ENCODE measurements at regions not wholly inside any gene's neighbourhood (a gene's known extent, or its start where the extent isn't known, plus 50 kb on each side); places are given as distances from the start of the nearest gene placed in this dataset.

DNA sequence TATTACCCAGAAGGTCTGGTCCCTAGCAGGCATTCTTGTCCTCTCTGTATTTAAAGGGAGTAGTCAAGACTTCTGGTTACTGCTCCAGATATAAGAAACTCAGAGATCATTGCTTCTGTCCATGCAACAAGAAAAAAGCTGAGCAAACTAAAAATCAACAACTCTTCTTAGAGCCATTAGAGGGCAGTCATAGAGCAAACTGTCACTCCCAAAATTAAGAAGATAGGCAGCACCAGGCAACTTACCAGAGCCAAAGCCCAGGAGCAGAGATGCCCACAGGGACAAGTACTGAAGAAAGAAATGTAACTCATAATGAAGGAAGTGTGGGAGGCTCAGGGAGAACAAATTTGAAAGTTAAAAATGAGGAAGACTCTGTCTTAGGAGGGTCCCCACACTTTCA is 472.9 kb upstream of the COBL start:
- H4K8ac ChIP-seq (ENCODE audit: low read length): no peak overlapping the region
- no peak overlapping the region for H2AFZ ChIP-seq (ENCODE audit: low read depth, low read length)
- H3K4me1 ChIP-seq (ENCODE audit: control insufficient read depth, insufficient read depth, low read depth, low read length): no peaks in the 10 kb centered on the region
- H3K23ac ChIP-seq (ENCODE audit: low read length in 2 of 2): no peak overlapping the region
- H3K4me3 ChIP-seq (ENCODE audit: insufficient read depth in 1 of 2, low read depth in 1 of 2, low read length in 2 of 2): no peak overlapping the region
- no peaks in the 10 kb centered on the region for H3K27me3 ChIP-seq (ENCODE audit: control insufficient read depth in 1 of 2, insufficient read depth in 1 of 2, low read length in 2 of 2)
- no peak overlapping the region for H2BK15ac ChIP-seq (ENCODE audit: low read depth, poor library complexity, severe bottlenecking)
- no peak overlapping the region for H3K18ac ChIP-seq (ENCODE audit: low read depth in 1 of 2, low read length in 2 of 2)
- no peak overlapping the region for H3K4me2 ChIP-seq (ENCODE audit: low read length, poor library complexity, severe bottlenecking)
- DNase-seq: no peak
- H3K9ac ChIP-seq (ENCODE audit: low read length): no peak overlapping the region
- H3K79me1 ChIP-seq (replicated peaks; ENCODE audit: low read length, poor library complexity, severe bottlenecking): no peaks in the 10 kb centered on the region
- H2BK120ac ChIP-seq (ENCODE audit: low read depth, low read length): no peak overlapping the region
- H3K14ac ChIP-seq (ENCODE audit: low read length in 2 of 2): no peak overlapping the region
- no peak overlapping the region for H4K91ac ChIP-seq (ENCODE audit: low read length)
- H2AK5ac ChIP-seq (ENCODE audit: low read length, severe bottlenecking): no peak overlapping the region
- H2BK5ac ChIP-seq (ENCODE audit: low read depth, low read length, poor library complexity, severe bottlenecking): no peak overlapping the region
- H3K27ac ChIP-seq (ENCODE audit: low read length, poor library complexity, severe bottlenecking): no peak overlapping the region
- H2BK12ac ChIP-seq (ENCODE audit: low read length in 2 of 2): no peak overlapping the region
- H3K36me3 ChIP-seq (ENCODE audit: control insufficient read depth in 1 of 2, insufficient read depth in 2 of 2, low read depth in 1 of 2, low read length in 2 of 2): no peaks in the 10 kb centered on the region
- H3K9me3 ChIP-seq (ENCODE audit: control insufficient read depth, low read length): no peaks in the 10 kb centered on the region
- no peak overlapping the region for H3K4ac ChIP-seq (ENCODE audit: low read depth in 1 of 2, low read length in 2 of 2)

DNA sequence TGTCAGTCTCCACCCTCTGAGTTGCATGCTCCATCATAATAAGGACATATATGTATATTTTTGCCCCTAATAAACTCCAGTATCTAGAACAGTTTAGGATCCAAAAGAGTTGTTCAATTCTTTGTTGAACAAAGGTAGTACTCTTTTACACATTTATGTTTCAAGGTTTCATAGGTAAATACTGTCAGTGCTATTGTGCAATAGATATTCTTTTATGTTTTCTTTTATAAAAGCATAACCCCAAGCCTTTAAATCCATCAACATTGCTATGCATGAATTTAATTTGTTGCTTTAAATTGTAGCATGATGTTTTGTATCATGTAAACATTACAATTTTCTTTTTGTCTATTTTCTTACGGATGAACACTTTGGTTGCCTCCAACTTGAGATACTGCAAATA is 469.7 kb upstream of the COBL start:
- Histone ChIP-seq H2BK15ac (ENCODE audit: low read depth, poor library complexity, severe bottlenecking) (no peak overlapping the region), H4K91ac (ENCODE audit: low read length) (no peak overlapping the region), H3K36me3 (ENCODE audit: control insufficient read depth in 1 of 2, insufficient read depth in 2 of 2, low read depth in 1 of 2, low read length in 2 of 2) (no peaks in the 10 kb centered on the region), H3K9ac (ENCODE audit: low read length) (no peak overlapping the region), H2AFZ (ENCODE audit: low read depth, low read length) (no peak overlapping the region), H3K27ac (ENCODE audit: low read length, poor library complexity, severe bottlenecking) (no peak overlapping the region), H3K27me3 (ENCODE audit: control insufficient read depth in 1 of 2, insufficient read depth in 1 of 2, low read length in 2 of 2) (no peaks in the 10 kb centered on the region), H3K23ac (ENCODE audit: low read length in 2 of 2) (no peak overlapping the region), H2BK12ac (ENCODE audit: low read length in 2 of 2) (no peak overlapping the region), H3K79me1 (replicated peaks; ENCODE audit: low read length, poor library complexity, severe bottlenecking) (no peaks in the 10 kb centered on the region), H3K4me2 (ENCODE audit: low read length, poor library complexity, severe bottlenecking) (no peak overlapping the region), H3K4me1 (ENCODE audit: control insufficient read depth, insufficient read depth, low read depth, low read length) (no peaks in the 10 kb centered on the region), H3K14ac (ENCODE audit: low read length in 2 of 2) (no peak overlapping the region), H3K9me3 (ENCODE audit: control insufficient read depth, low read length) (no peaks in the 10 kb centered on the region), H2AK5ac (ENCODE audit: low read length, severe bottlenecking) (no peak overlapping the region), H2BK5ac (ENCODE audit: low read depth, low read length, poor library complexity, severe bottlenecking) (no peak overlapping the region), H3K4me3 (ENCODE audit: insufficient read depth in 1 of 2, low read depth in 1 of 2, low read length in 2 of 2) (no peak overlapping the region), H3K18ac (ENCODE audit: low read depth in 1 of 2, low read length in 2 of 2) (no peak overlapping the region), H4K8ac (ENCODE audit: low read length) (no peak overlapping the region), H2BK120ac (ENCODE audit: low read depth, low read length) (no peak overlapping the region), H3K4ac (ENCODE audit: low read depth in 1 of 2, low read length in 2 of 2) (no peak overlapping the region)
- WGBS: no CpG with 5 or more reads among the region's 1 CpG
- no peak for DNase-seq

DNA sequence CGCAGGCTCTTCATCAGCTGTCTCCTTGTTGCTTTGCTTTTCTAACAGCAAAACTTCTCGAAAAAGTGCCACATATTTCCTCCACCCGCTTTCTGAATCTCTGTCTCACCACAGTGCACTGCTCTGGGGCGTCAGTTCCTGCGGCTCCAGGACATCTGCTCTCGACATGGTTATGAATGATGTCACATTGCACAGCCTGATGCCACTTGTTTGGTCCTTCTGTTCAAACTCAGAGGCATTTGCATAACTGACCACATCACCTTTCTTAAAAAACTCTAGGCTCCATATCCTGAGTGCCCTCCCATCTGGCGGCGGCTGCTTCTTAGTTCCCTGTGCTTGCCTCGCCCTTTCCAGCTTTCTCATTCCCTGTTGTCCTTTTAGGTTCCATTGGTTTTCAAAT is 469.3 kb upstream of the COBL start:
- Histone ChIP-seq H2BK120ac (ENCODE audit: low read depth, low read length) (no peak overlapping the region), H3K36me3 (ENCODE audit: control insufficient read depth in 1 of 2, insufficient read depth in 2 of 2, low read depth in 1 of 2, low read length in 2 of 2) (no peaks in the 10 kb centered on the region), H3K4me3 (ENCODE audit: insufficient read depth in 1 of 2, low read depth in 1 of 2, low read length in 2 of 2) (no peak overlapping the region), H3K9me3 (ENCODE audit: control insufficient read depth, low read length) (no peaks in the 10 kb centered on the region), H3K14ac (ENCODE audit: low read length in 2 of 2) (no peak overlapping the region), H3K27me3 (ENCODE audit: control insufficient read depth in 1 of 2, insufficient read depth in 1 of 2, low read length in 2 of 2) (no peaks in the 10 kb centered on the region), H3K9ac (ENCODE audit: low read length) (no peak overlapping the region), H3K4me1 (ENCODE audit: control insufficient read depth, insufficient read depth, low read depth, low read length) (no peaks in the 10 kb centered on the region), H3K18ac (ENCODE audit: low read depth in 1 of 2, low read length in 2 of 2) (no peak overlapping the region), H3K4ac (ENCODE audit: low read depth in 1 of 2, low read length in 2 of 2) (no peak overlapping the region), H3K23ac (ENCODE audit: low read length in 2 of 2) (no peak overlapping the region), H2BK12ac (ENCODE audit: low read length in 2 of 2) (no peak overlapping the region), H4K8ac (ENCODE audit: low read length) (no peak overlapping the region), H3K27ac (ENCODE audit: low read length, poor library complexity, severe bottlenecking) (no peak overlapping the region), H2BK5ac (ENCODE audit: low read depth, low read length, poor library complexity, severe bottlenecking) (no peak overlapping the region), H3K4me2 (ENCODE audit: low read length, poor library complexity, severe bottlenecking) (no peak overlapping the region), H4K91ac (ENCODE audit: low read length) (no peak overlapping the region), H2AFZ (ENCODE audit: low read depth, low read length) (no peak overlapping the region), H2AK5ac (ENCODE audit: low read length, severe bottlenecking) (no peak overlapping the region), H3K79me1 (replicated peaks; ENCODE audit: low read length, poor library complexity, severe bottlenecking) (no peaks in the 10 kb centered on the region), H2BK15ac (ENCODE audit: low read depth, poor library complexity, severe bottlenecking) (no peak overlapping the region)
- 78% methylated on average over 9 of the region's 9 CpGs for WGBS
- no peak for DNase-seq

DNA sequence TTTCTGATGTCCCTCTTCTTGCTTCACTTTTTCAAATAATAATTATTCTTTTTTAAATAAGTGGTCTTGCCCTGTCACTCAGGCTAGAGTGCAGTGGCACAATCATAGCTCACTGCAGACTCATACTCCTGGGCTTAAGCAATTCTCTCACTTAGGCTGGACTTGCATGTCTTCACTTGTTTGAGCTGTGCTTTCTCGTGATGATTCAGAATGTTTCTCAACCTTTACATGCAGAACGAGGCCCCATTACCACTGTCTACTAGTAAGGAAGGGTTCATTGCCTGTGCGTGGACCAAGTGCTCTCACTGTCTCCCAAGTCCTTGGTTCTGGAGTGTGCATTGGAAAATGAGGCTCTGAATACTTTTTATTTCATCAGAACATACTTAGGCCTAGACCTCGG is 468.6 kb upstream of the COBL start:
- no peaks in the 10 kb centered on the region for H3K27me3 ChIP-seq (ENCODE audit: control insufficient read depth in 1 of 2, insufficient read depth in 1 of 2, low read length in 2 of 2)
- H2BK15ac ChIP-seq (ENCODE audit: low read depth, poor library complexity, severe bottlenecking): no peak overlapping the region
- no peak overlapping the region for H3K23ac ChIP-seq (ENCODE audit: low read length in 2 of 2)
- H4K91ac ChIP-seq (ENCODE audit: low read length): no peak overlapping the region
- H3K18ac ChIP-seq (ENCODE audit: low read depth in 1 of 2, low read length in 2 of 2): no peak overlapping the region
- DNase-seq: no peak
- H3K4ac ChIP-seq (ENCODE audit: low read depth in 1 of 2, low read length in 2 of 2): no peak overlapping the region
- no peak overlapping the region for H2BK12ac ChIP-seq (ENCODE audit: low read length in 2 of 2)
- H2BK120ac ChIP-seq (ENCODE audit: low read depth, low read length): no peak overlapping the region
- H3K14ac ChIP-seq (ENCODE audit: low read length in 2 of 2): no peak overlapping the region
- no peak overlapping the region for H3K4me3 ChIP-seq (ENCODE audit: insufficient read depth in 1 of 2, low read depth in 1 of 2, low read length in 2 of 2)
- H3K4me2 ChIP-seq (ENCODE audit: low read length, poor library complexity, severe bottlenecking): no peak overlapping the region
- H3K4me1 ChIP-seq (ENCODE audit: control insufficient read depth, insufficient read depth, low read depth, low read length): no peaks in the 10 kb centered on the region
- WGBS: 48% methylated on average over 4 of the region's 4 CpGs
- H2AK5ac ChIP-seq (ENCODE audit: low read length, severe bottlenecking): no peak overlapping the region
- H3K36me3 ChIP-seq (ENCODE audit: control insufficient read depth in 1 of 2, insufficient read depth in 2 of 2, low read depth in 1 of 2, low read length in 2 of 2): no peaks in the 10 kb centered on the region
- no peak overlapping the region for H3K9ac ChIP-seq (ENCODE audit: low read length)
- no peaks in the 10 kb centered on the region for H3K9me3 ChIP-seq (ENCODE audit: control insufficient read depth, low read length)
- no peak overlapping the region for H2AFZ ChIP-seq (ENCODE audit: low read depth, low read length)
- H3K79me1 ChIP-seq (replicated peaks; ENCODE audit: low read length, poor library complexity, severe bottlenecking): no peaks in the 10 kb centered on the region
- no peak overlapping the region for H4K8ac ChIP-seq (ENCODE audit: low read length)
- H2BK5ac ChIP-seq (ENCODE audit: low read depth, low read length, poor library complexity, severe bottlenecking): no peak overlapping the region
- H3K27ac ChIP-seq (ENCODE audit: low read length, poor library complexity, severe bottlenecking): no peak overlapping the region

Data from mesenchymal stem cell (in vitro differentiated cells and primary cell).